Astrocyte (in vitro differentiated cells and primary cell): ENCODE measurements at regions not wholly inside any gene's neighbourhood (a gene's known extent, or its start where the extent isn't known, plus 50 kb on each side); places are given as distances from the start of the nearest gene placed in this dataset.

Experiments used
- CTCF ChIP-seq: IDR thresholded peaks from 2 replicates; pipeline ENCODE4 v1.5.1; 2011; ENCODE audit warnings: low read depth, mild to moderate bottlenecking, inconsistent platforms, low read length, moderate library complexity; ENCODE audit not compliant: insufficient read depth
- EZH2 ChIP-seq: IDR thresholded peaks from 2 replicates; pipeline ENCODE4 v1.6.1; 2012; ENCODE audit warnings: mild to moderate bottlenecking, low read length, inconsistent platforms; ENCODE audit not compliant: insufficient read depth

GRCh38 chr9:16068476-16068875 lies 515.6 kb downstream of the CCDC171 start:
- no peak for TF ChIP-seq CTCF
- TF ChIP-seq EZH2 = no peak
